RKO (cell line): ENCODE measurements at regions not wholly inside any gene's neighbourhood (a gene's known extent, or its start where the extent isn't known, plus 50 kb on each side); places are given as distances from the start of the nearest gene placed in this dataset.

Source experiments
- DNase-seq: peaks from one replicate; pipeline ENCODE4 v3.0.0-alpha.2; 2016; ENCODE audit warnings: low spot score

DNA sequence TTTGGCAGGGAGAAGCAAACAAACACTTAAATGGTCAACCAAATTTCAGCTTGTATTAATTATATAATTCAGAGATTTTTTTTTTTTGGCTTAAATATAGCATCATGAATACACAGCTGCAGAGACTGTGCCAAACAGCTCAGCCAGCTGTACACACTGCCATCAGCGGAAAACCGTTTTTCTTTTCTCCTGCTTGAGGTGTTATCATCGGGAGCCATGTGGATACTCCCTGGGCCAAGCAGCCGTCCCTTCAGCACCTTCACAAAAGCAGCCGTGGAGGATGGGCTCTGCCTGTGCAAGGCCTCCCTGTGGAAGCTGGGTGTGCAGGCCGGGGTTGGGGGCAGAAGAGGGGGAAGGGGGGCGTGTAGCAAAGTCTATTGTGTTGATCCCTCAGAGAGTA is 85.0 kb downstream of the NUF2 start:
- no peak for DNase-seq

DNA sequence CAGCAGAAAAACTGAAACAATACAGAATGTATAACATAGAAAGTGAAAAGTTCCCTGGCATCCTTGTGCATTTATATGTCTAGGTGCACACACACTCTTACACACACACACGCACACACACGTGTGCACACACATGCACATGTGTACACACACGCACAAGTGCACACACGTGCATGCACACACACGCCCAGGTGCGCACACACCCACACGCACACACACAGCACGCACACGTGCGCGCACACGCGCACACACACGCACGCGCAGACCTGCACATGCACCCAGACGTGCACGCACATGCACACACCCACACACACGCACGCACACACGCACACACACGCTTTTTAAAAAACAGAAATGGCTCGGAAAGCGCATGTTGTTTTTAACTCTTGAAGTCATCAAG is 86.5 kb downstream of the NUF2 start:
- no peak for DNase-seq

DNA sequence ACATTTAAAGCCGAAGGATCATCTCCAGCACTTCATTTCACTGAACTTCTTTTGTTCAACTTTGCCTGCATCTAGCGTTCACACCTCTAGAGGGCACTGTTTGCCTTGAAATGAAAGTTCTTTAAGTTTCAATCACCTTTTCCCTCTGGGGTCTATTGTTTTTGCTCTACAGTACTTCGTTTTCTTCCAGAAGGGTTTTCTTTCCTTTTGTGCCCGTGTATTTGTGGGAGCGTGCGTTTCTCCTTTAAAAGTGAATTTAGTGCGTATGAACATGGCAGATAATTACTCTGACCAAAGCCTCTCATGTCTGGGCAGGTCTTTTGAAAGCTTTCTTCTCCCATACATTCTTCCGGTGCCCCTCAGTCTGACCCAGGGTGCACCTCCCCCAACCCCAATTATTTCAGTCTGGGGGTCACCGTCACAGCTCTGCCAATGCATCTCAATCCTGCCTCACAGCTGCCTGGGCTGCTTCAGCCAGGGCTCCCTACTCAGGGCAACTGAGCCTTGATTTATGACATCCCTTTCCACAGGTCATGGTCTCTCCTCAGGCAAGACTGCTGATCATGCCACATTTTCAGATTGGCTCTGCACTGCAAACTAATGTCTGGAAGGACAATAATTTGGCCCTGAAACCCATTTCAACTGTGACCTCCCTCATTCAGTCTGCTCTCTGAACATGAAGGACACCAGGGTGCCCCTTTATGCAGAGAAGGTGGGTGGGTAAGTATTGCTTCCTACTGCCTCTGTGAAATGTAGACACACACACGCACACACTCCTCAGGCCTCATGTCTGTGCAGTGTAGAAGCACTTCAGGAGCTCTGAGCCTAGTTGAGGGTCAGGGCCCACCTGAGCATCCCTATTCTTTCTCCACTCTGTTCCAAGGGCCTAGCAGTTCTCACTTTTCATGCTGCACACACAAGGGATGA is 88.6 kb downstream of the NUF2 start:
- DNase-seq, result peak; percentile 56

DNA sequence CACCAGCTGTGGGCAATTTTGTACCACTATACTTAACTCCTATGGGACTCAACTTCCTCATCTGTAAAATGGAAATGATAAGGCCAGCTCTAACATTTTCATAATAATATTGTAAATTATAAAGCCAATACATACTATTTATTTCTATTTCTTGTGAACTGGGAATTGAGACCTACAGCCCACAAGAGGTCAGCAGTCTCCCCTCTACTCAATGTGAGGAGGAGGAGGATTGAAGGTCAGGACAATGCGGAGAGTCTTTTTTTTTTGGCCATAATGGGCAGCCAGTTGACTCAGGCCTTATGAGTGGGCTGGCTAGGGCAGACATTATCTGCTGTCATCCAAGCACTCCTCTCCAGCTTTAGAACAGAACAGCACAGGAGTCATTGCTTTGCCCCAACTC is 90.5 kb downstream of the NUF2 start:
- no peak for DNase-seq

DNA sequence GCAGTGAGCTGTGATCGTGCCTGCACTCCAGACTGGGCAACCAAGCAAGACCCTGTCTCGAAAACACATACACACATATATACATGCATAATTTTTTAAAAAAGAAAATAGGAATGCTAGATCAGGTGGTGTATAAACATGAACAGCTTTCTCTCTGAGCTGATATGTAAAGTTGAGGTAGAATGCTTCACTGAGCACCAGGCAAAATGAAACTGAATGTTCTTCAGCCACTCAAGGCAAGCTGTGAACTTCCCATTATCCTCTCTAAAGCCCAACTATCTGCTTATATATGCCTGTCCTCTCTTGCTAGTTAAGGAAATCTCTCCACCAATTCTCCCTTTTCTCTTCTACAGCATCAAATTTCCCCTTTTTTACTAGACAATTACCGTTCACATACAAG is 93.0 kb downstream of the NUF2 start:
- DNase-seq, result no peak

DNA sequence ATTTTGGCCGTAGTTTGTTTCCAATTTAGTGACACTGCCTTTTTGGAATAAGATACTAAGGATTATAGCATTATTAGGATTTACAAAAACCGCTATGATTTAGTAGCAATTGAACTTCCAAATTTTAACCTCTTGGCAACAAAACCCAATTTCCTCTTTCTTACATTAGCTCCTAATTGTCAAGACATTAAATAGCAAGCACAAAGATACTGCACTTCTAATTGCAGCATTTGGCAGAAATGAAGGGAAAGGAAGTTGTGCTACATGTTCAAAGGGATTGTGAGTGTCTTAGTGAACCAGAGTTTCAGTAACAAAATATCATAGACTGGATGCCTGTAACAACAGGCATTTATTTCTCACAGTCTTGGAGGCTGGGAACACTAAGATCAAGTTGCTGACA is 99.9 kb downstream of the NUF2 start:
- DNase-seq, result no peak

DNA sequence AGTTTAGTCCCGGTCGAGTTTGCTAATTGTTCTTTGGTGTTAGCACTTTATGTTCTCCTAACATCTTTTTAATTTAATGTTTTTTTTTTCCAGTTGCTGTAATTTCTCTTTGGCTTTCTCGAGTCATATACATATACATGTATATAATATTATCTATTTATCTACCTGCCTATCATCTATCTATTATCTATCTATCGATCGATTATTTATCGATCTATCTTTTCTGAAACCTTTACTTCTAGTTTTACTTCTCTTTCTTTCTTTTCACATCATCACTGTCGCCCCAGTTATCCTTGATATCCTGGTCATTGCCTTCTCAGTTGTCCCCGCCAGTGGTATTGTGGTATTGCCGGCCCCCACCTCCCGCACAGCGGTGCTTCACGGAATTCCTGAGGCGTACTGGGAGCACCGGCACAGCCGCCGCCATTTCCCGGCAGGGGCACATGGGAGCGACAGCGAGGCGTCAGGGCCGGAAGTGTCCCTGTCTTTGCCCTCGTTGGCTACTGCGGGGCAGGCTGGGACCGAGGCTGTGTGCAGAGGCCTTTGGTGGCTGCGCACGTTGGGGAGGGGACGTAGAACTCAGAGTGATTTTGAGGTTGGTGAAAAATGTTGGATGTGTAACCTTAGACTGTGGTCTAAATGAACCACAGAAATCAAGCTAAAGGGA is 101.1 kb downstream of the NUF2 start:
- DNase-seq, result no peak

DNA sequence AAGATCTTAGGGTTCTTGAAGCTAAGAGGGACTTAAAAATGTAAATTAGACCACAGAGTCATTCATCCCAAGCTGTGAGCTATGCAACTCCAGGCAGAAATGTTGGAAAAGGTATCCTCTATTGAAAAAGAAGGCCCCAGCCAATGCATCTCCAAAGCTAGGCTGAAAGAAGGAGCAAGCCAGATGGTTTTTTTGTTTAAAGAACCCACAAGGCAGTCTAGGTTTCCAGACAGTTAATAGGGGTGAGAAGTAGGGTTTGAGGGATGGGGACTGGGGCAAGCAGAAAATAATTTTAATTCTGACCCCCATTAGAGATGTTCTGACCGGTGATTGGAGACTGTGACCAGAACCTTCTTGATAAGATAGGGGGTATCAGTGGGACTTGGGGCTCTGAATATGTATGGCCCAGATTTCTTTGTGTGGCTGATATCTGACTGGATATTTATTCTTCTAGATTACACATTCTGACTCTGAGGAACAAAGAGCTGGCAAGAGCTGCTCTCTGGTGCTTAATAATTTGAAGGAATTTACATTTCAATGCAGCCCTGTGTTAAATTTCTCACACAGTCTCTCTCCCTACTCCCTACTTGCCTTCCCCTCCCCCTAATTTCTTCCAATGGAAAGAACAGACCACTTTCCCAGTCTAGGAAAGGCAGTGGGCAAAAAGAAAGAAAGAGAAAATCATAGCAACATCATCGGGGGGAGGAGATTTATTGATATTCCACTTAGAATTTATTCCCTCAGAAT is 104.9 kb downstream of the NUF2 start:
- no peak for DNase-seq

DNA sequence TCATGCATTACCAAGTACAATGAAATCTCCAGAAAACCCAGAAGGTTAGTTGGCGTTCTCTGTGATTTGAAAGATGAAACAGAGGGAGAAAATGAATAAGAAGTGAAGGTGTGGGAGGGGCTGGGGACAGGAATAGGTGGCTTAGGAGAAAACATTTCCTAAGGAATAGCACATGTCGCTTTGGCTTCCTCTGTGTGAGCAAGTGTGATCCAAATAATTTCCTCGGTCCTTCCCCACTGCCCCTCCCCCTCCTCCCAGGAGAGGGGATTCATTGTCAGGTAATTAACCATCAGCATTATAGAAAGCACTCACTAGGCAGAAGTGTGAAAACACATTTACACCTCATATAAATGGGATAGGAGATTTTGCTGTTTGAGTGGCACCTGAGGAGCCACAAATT is 105.5 kb downstream of the NUF2 start:
- no peak for DNase-seq

DNA sequence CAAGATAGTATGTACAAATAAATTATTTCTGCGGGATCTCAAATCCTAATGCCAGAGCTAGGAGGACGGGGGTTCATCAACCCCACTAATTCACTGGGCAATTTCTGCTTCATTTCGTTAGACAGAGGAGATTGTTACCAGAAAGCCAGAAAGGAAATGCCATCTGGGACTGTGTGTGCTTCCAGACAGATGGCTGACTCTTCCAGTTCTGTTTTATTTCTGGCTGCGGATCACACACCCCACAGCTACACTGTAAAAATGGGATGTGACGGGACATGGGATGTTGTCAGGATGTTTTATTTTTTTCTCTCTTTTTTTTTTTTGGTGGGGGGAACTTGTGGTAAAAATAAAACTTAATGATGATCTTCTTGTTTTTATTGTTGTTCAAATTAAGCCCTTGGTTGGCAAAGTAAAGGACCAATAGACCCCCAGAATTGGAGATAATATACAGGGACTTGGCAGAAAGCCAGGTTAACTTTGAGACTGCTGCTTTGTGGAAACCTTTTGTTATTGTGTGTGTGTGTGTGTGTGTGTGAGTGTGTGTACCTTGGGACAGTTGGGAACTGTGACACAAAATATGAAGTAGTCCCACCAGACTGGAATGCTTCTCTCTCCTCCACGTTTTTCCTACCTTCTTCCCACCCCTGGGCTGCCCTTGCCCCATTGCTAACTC is 114.5 kb downstream of the NUF2 start:
- no peak for DNase-seq

DNA sequence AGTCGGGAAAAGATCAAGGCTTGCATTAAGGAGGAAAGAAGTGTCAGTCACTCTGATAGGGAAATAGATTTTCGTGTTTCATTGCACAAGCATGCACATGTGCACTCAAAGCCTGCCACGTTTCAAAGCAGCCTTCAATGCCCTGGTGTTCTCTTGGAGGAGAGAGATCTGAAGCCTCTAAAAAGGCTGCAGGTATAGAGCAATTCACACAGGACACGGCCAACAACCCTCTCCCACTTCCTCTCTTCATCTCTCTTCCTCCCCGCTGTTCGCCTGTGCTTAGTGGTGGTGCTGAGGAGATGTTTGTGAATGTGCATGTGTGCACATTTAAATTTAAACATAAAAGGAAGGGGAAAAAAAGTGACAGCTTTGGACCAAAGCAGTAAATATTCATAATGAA is 117.7 kb downstream of the NUF2 start:
- no peak for DNase-seq

DNA sequence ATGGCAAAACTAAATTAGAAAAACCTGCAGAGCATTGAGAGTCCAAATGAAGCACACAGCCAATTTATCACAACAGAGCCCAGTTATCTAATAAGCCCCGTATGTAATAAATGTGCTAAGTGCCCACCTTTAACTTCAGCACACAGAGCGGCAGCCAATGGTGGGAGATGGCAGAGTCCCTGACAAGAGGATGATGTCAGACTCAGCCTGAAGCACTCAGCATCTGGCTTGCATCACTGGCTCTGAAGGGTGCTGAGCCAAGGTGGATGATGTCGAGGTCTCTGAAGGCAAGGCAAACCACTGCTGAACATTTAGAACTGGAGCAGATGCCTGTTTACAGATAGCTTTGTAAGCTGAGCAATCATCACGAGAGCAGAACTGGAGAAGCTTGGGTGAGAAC is 118.3 kb downstream of the NUF2 start:
- no peak for DNase-seq

DNA sequence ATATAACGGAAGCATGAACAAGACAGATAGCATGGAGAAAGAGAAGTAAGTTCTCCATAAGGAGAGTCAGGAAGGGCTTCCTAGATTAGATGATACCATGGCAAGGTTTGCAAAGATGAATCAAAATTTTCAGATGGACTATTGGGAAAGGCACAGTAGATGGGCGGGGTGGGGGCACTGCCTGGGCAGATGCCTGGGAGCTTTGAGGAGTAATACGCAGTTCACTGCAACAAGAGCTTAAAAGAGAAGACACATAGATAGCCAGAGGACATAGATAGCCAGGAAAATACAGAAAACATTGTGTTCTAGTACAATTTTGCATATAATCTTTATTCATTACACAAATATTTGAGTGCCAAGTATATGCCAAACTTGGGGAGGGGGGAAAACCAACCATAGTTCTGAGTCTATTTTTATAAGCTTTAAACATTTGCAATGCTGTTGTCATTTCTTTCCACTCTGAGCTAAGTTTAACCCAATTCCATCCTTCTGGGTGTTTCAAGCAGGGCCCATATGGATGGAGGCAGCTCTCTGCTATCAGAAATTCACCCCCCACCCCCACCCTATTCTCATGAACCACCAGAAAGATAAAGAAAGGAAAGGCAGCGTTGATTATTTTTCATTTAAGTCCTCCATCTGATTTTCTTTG is 120.6 kb downstream of the NUF2 start:
- DNase-seq, result no peak

DNA sequence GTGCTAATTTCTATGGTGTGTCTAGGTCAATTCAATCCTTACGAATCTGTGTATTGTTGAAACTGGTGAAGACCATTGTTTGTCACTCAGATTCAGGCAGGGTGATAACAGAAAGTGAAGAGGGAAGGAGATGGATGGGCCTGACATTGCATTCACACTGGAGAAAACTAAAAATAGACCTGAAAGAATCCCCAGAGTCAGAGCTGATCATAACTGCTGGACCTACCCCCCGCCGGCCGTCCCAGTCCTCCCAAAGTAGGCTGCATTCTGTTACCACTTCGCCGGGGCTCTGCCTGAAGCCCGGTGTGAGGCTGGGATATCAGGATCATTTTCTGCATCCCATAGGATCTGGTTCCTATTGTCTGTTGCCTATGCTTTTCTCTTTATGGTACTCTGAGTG is 121.1 kb downstream of the NUF2 start:
- DNase-seq, result no peak

DNA sequence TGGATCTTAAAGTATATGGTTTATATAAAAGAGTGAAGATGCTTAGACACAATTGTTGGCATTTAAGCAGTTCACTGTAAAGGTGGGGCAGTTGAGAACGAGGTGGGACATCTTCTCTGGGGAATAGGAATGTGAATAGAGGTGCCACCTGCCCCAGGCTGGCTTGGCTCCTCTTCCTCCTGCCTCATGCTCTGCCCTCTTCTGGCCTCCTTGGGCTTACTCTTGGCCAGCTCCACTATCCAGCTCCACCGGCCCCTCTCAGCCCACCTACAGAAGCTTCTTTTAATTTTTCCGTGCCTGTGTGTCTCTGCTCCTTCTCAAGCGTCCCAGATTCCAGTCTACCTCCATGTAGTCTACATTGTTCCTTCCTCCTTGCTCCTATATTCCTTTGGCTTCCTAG is 122.1 kb downstream of the NUF2 start:
- DNase-seq, result no peak

DNA sequence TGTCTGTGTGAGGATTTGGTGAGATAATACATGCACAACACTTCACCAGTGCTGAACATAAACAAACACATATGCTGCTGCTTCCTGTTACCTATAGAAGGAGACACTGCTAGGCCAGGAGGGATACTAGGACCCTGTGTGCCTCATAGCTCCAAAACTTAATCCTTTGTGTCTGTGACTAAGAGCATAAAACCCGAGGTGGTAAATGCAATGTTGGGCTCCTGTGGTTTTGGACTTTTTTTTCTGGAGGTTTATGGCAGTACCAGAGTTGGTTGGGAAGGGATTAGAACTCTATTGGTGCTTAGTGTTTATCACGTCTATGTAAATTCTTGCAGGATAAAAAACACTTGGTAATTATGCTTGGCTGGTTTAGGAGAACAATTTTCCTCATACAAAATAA is 122.9 kb downstream of the NUF2 start:
- DNase-seq, result no peak

DNA sequence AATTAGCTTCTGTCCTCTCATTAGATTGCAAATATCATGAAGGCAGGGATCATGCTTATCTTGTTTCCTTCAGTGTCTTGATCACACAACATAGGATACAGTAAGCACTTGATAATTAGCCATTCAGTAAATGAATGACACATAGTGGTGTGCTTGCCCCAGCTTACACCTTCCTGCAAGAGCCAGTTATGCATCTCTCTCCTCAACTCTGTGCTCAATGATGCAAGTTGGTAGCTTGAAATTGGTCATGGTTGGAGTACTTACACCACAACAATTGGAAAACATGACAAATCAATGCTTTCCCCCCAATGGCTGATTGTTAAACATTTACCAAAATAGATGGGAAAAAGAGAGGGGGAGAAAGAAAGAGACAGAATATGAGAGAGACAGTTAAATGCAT is 129.2 kb downstream of the NUF2 start:
- no peak for DNase-seq

DNA sequence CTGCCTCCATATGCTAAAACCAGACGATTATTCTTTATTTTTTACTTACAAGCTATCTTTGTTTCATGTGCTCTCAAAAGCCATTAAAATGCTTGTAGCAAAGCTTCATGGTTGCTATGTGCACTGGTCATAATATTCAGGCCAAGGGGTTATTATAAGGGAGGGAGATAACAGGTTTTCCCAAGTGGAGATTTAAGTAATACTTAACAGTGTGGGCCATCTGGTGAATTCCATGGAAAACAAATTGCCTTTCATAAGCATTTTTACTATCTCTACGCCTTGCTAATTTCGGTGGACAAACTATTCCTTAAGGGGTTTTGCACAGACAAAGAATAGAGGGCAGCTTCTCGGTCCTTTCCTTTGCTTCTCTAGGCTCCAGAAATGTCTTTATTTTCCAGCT is 137.8 kb downstream of the NUF2 start:
- no peak for DNase-seq

DNA sequence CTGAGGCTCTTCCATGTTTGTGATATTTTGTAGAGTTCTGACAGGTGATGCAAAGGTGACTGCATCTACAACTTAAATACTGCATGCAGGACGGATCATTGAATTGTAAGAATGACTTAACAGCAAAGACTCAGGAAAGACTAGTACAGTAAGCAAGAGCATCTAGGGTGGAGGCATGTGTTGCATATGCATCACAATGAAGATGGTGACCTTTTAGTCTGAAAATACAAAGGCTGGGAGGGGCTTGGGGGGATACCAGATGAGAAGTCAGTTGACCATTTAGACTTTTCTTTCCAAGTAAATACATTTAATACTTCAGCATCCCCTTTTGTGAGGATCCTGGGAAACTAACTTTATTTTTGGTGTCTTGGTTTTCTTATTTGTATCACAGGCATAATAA is 145.5 kb downstream of the NUF2 start:
- no peak for DNase-seq

DNA sequence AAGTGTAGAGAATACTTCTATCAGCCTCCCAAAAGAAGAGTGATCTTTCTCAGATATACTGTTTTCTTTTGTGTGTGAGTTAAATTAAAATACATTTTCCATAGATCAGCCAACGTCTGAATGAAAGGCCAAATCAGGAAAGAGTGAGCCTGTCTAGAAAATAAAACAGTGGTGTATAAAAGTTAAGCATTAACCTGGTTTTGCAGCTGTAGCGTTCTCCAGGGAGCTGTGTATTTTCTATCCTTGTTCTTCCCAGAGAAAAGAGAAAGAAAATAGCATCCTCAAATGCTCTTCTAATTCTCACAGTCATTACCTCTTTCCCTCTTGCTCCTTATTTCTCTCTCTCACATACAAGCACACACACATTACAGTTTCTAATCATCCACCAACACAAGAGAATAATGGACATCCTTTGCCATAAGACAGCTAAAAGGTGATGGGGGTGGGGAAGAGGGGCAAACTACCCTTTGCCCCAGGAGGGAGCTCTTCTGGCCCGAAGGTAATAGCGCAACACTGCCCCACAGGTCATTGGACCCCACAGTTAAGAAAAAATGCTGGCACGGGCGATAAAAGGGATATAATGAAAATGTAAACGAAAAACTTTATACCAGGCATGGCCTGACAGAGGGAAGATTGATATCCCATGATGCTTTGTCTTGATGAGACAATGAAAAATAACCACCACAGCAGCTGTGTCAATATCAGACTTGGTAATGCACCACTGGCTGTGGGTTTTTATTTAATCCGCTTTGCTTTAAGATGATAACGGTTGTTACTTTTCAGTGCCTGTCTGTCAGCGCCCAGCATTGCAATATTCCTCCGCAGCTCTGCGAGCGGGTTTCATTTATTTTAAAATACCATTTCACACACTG is 150.3 kb downstream of the NUF2 start:
- DNase-seq, result no peak
